HuH-7.5 (cell line): ENCODE measurements at regions not wholly inside any gene's neighbourhood (a gene's known extent, or its start where the extent isn't known, plus 50 kb on each side); places are given as distances from the start of the nearest gene placed in this dataset.
"Not testable (repeated sequence)": the region's sequence is repeated elsewhere in the genome, so short reads cannot be mapped to it uniquely, and the experiment has no call there.

Source experiments
- DNase-seq: peaks from one replicate; pipeline ENCODE4 v3.0.0; 2011; ENCODE audit warnings: low spot score

DNA sequence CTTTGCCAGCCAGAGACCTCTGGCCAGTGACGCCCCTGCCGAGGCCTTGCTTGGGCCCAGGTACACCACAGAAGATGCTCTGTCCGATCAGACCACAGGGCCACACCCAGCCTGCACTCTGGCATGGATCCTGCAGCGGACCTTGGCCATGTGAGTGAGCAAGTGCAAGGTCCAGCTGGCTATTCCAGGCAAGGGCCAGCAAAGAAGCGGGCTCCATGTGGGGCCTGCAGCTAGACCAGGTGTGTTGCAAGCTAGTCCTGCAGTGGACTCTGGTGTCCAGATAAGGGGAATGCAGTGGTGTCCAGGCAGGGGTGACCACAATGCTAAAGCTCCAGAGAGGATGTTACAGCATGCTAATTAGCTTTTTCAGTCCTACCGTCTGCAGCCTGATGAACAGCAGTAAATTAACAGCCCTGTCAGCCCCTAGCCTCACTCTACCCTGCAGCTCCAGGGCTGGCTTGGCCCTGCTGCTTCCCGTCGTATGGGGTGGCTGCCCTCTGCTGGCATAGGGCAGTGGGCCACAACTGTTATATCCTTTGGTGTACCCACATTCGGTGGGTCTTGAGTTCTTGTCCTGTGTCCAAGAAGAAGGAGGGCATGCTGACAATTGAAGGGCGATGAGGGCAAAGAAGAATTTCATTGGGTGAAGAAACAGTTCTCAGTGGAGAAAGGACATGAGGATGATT, 284.5 kb upstream of the POU5F2 start:
- DNase-seq, result peak; percentile 38

DNA sequence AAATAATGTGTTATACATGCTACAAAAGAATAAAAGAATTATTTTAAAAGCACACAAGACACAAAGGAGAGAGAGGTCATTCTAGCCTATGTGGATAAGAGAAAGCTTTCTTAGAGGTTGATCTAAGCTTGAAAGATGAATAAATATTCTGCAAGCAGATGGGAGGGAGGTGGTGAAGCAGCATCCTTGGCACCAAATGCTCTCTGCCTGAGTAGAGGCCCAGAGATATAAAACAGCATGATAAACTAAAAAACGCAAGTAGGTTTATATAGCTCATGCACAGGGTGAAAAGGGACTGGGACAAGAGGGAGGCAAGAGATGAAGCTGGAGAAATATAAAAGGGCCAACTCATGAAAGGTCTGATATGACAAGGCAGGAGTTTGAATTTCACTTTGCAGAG, 283.2 kb upstream of the POU5F2 start:
- no peak for DNase-seq

DNA sequence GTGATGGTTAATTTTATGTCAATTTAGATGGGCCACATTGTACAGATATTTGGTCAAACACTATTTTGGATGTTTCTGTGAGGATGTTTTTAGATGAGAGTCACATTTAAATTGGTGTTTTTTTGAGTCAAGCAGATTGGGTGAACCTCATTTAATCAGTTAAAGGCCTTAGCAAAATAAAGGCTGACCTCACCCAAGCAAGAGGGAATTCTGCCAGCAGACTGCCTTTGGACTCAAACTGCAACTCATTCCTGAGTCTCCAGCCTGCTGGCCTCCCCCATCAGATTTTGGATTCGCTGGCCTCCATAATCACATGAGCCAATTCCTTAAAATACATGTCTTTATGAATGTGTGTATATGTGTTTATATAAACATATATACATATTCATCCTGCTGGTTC, 282.7 kb upstream of the POU5F2 start:
- DNase-seq, result no peak

DNA sequence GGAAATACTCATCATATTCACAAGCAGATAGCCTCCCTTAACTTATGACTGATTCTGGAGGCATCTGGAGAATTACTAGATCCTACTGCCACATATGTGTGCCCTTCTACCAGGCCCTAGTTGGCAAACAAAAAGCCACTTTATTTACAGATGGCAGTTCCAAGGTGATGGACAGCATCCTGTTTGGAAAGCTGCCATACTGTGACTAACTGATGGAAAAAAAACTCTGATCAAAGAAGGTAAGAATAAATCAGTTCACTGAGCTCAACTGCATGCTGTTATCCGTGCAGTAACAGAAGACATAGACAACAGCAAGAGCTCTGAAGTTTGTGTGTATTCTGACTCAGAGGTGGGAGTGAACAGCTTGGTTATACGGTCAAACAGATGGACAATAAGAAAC, 279.8 kb upstream of the POU5F2 start:
- DNase-seq, result no peak

DNA sequence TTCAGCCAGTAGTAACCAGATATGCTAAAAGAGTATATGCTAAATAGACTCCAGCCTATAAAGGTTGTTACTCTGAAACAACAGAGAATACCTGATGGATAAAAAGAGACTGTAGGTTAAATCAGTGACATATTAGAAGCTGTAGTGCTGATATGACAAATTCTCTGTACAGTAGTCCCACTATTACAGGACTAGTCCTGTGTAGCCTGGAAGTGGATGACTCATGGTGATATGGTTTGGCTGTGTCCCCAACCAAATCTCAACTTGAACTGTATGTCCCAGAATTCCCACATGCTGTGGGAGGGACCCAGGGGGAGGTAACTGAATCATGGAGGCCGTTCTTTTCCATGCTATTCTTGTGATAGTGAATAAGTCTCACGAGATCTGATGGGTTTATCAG, 276.2 kb upstream of the POU5F2 start:
- no peak for DNase-seq

DNA sequence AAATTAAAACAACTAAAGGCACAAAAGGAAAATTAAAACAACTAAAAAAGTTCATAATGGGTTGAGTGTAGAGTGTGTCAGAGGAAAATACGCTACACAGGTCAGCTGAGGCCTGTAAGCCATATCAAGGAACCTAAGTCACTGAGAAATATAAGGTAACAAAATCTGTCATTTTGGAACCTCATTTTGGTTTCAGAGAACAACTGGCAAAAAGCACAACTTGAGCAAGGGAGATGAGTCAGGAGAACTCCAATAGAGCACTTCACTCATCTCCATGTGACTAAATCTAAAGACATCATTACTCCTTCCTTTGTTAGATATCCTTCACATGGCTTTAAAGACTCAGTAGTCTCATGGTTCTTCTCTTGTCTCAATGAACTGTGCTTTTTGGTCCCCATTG, 269.4 kb upstream of the POU5F2 start:
- DNase-seq, result no peak

DNA sequence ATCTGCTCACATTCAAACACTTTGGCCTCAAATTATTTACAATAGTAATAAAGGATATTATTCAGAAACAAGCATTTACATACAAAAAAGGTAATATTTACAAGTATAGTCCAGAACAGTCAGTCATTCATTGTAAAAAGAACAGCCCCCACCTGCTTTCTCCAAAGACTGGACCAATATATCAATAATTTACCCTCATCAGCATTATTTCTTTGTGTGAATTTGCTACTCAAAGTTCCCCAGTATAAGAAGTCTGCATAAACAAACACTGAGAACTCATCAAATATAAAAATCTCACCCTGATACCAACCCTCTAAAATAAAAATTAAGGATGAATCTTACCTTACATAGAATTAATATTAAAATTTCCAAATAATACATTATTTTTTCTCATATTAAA, 267.8 kb upstream of the POU5F2 start:
- DNase-seq, result no peak

DNA sequence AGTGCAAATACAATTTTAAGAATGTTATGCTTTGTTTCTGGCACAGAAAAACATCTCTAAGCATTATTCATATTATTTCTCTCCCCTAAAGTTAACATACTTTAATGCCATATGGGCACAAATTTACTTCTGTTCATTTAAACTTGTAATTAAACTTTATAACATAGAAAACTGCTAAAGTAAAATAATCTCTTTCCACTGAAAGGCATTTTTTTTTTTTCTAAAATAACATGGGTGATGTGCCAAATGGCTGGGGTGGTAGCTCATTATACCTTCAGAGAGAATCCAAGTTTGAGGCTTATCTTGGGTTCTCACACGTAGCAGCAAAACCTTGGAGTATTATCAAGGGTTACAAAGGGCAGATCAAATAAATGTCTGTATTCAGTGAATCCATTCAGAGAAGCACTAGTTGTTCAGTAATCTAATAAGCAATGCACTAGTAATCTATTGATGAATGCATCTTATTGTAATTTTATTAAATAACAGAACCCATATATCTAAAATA, 257.6 kb upstream of the POU5F2 start:
- DNase-seq, result no peak

DNA sequence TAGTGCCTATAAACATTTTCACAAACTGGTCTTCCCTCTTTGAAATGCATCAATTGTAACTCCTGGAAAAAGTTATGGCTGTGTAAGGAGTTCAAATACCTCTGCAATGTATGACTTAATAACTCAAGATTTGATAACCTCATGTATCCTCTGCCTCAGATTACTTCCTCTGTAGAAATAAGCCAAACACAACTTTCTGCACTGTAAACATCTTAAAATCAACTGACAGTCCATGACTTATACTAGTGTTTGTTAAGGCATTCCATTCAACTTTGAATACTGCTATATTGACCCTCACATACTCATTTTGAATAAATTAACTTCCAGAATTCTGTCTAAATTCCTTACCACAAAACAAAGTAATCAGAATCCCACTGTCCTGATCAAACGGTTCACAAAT, 256.2 kb upstream of the POU5F2 start:
- DNase-seq, result no peak

DNA sequence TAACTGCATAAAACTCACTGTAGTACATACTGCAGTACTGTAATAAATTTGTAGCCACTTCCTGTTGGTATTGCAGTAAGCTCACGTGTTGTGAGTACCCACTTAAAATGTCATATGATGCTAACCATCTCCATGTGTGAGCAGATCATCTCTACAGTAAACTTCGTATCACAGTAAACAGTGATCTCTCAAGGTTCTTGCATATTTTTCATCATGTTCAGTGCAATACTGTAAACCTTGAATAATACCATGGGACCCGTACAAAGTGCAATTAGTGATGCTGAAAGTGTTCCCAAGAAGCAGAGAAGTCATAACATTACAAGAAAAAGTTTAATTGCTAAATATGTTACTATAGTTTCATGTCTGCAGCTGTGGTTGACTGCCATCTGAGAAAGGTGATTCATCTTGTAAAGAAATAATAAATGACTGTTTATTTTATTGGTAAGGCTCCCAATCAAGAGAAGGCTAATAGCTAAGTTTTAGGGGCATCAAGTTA, 253.8 kb upstream of the POU5F2 start:
- no peak for DNase-seq

DNA sequence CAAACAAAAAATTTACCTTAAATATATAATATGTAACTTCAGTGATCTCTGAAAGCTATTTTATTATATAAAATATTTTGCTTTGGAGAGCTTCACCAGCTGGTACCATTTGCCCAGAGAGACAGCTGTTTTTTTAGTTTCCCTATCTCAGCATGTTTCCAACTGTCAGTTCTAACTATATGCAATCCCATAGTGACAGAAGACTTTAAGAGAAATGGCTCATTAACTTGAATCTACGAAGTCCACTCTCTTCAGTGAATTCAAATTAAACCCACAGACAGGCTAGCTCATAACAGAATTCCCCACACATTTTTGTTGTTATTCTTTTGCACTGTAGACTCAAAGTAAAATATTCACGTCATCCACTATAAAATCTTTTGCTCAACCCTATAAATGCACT, 251.8 kb upstream of the POU5F2 start:
- DNase-seq, result no peak

- DNase-seq, result no peak
Observed at GRCh38 chr5:93990504-93991070, 249.2 kb upstream of the POU5F2 start.

DNA sequence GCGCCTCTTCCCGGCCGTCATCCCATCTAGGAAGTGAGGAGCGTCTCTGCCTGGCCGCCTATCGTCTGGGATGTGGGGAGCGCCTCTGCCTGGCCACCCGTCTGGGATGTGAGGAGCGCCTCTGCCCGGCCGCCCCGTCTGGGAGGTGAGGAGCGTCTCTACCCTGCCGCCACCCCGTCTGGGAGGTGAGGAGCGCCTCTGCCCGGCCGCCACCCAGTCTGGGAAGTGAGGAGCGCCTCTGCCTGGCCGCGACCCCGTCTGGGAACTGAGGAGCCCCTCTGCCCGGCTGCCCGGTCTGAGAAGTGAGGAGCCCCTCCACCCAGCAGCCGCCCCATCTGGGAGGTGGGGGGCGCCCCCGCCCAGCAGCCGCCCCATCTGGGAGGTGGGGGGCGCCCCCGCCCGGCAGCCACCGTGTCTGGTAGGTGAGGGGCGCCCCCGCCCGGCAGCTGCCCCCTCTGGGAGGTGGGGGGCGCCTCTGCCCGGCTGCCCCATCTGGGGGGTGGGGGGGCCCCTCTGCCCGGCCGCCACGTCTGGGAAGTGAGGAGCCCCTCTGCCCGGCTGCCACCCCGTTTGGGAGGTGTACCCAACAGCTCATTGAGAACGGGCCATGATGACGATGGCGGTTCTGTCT, 244.7 kb upstream of the POU5F2 start:
- DNase-seq, result not testable (repeated sequence)

DNA sequence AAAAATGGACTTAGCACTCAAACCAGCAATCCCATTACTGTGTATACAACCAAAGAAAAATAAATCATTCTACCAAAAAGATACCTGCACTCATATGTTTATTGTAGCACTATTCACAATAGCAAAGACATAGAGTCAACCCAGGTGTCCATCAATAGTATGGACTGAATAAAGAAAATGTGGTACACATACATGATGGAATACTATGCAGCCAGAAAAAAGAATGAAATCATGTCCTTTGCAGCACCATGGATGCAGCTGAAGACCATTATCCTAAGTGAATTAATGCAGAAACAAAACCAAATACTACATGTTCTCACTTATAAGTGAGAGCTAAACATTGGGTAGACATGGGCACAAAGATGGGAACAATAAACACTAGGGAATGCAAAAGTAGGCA, 236.8 kb upstream of the POU5F2 start:
- DNase-seq, result no peak

GRCh38 chr5:93967923-93968322, 226.5 kb upstream of the POU5F2 start:
- no peak for DNase-seq

- no peak for DNase-seq
Observed at GRCh38 chr5:93964421-93964820, 223.0 kb upstream of the POU5F2 start.

DNA sequence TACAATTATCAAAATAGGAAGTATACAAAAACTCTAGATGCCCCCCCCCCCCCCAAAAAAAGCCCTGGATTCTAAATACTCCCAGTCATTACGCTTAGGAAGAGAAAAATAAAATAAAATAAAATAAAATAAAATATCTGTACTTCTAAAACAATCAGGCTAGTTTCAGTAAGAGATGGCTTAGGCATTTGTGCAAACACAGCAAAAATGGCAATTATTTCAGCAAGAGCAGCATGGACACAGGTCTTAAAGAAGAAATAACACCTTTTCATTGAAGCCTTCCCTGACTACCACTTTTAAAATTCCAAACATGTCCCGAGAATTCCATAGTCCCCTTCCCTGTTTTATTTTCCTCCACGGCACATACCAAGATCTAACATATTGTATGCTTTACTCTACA, 218.6 kb upstream of the POU5F2 start:
- DNase-seq, result no peak

DNA sequence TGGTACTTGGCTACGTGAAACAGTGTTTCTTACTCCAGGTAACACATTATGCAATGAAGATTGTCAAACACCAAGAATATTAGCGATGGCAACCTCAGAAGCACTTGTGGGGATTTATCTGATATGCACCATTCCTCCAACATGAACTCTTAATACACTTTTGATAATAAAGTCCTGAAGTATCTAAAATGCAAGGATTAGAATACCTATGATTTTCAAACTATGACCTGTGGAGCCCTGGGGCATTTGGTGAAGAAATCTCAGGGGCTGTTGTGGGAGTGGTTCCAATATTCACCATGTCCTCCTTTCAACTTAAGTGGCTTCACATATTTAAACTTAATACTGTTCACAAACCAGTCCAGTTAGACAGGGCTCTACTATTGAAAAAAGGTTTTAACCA, 214.6 kb upstream of the POU5F2 start:
- no peak for DNase-seq

DNA sequence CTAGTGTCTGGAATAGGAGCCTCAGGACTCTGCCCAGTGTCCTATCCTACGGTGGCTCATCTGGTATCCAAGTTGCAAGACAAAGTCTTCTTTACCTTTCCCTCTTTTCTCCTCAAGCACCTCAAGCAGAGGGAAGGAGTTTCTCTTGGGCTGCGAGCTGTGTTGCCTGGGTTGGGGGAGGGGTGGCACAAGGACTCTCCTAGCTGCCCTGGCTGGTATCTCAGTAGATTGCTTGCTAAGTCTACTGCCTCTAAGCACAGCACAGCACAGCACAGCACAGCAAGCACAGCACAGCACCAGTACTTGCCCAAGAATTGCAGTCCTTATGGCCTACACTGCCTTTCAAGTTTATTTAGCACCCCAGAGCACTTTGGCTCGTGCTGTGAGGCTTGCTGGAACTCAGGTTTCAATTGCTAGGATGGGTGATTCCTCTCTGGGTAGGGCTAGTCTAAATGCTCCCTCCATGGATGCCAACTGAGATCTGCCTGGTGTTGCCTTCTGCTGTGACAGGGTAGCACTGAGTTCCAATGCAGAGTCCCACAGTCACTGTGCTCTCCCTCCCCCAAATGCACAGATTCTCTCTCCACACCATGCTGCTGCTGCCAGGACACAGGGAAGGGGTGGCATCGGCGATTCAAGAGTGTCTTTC, 213.1 kb upstream of the POU5F2 start:
- DNase-seq, result no peak

DNA sequence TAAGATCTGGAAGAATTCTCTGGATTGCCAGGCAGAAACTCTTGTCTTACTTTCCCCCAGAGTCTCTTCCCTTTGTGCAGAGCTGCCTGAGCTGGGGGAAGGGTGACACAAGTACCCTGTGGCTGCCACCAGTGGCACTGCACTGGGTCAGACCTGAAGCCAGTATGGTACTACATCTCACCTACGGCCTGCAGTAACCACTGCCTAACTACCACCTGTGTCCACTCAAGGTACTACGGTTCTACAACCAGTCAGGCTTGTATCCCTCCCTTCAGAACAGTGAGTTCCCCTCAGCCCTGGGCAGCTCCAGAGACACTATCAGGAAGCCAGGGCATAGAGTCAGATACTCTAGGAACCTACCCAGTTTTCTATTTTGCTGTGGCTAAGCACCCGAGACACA, 212.0 kb upstream of the POU5F2 start:
- DNase-seq, result no peak

DNA sequence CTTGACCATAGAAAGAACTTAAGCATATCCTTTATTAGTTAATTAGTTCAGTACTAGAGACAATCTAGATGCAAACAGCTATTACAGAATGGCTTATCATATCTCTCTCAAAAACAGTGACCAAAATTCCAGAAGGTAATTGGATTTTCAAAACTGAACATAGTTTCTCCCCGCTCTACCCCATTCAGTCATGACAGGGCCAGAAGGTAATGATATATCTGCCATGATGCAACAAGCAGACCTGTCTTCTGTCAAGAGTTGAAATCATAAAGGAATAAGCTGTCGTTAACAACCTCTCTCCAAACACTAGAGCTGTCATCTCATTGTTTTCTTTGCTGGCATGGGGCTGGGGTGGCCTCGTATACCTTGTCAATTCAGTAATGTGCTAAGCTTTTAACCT, 200.5 kb upstream of the POU5F2 start:
- no peak for DNase-seq

DNA sequence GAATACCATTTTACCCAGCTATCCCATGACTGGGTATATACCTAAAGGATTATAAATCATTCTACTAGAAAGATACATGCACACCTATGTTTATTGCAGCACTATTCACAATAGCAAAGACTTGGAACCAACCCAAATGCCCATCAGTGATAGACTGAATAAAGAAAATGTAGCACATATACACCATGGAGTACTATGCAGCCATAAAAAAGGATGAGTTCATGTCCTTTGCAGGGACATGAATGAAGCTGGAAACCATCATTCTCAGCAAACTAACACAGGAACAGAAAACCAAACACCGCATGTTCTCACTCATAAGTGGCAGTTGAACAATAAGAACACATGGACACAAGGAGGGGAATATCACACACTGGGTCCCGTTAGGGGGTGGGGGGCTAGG, 191.9 kb upstream of the POU5F2 start:
- not testable (repeated sequence) for DNase-seq

- DNase-seq, result no peak
Observed at GRCh38 chr5:93930098-93930497, 188.7 kb upstream of the POU5F2 start.
